NT2/D1 (cell line): ENCODE measurements at regions not wholly inside any gene's neighbourhood (a gene's known extent, or its start where the extent isn't known, plus 50 kb on each side); places are given as distances from the start of the nearest gene placed in this dataset.

Experiments used
- DNase-seq: peaks from one replicate; pipeline ENCODE4 v3.0.0-alpha.2; 2011; ENCODE audit warnings: low read depth, low spot score
- H3K27me3 ChIP-seq: 2 replicates; pipeline ENCODE4 v1.6.0; 2011; ENCODE audit warnings: mild to moderate bottlenecking; ENCODE audit not compliant: insufficient read length, insufficient read depth
- H3K36me3 ChIP-seq: 2 replicates; pipeline ENCODE4 v1.6.1; 2011; ENCODE audit warnings: mild to moderate bottlenecking, low read length, mixed read lengths; ENCODE audit not compliant: insufficient read depth, insufficient read length
- H3K4me1 ChIP-seq: 2 replicates; pipeline ENCODE4 v1.5.1; 2011; ENCODE audit not compliant: insufficient read depth, insufficient read length
- H3K4me3 ChIP-seq: 2 replicates; pipeline ENCODE4 v1.5.1; 2011; ENCODE audit warnings: low read depth; ENCODE audit not compliant: insufficient read length
- H3K9ac ChIP-seq: 2 replicates; pipeline ENCODE4 v1.6.0; 2011; ENCODE audit warnings: low read depth; ENCODE audit not compliant: insufficient read length
- H3K9me3 ChIP-seq: 2 replicates; pipeline ENCODE4 v1.5.1; 2011; ENCODE audit warnings: mild to moderate bottlenecking, low read length; ENCODE audit not compliant: insufficient read depth
- SUZ12 ChIP-seq: IDR thresholded peaks from 2 replicates; pipeline ENCODE4 v1.6.1; 2011; ENCODE audit not compliant: insufficient read length, insufficient read depth; ENCODE audit errors: extremely low read depth
- YY1 ChIP-seq: IDR thresholded peaks from 2 replicates; pipeline ENCODE4 v1.6.1; 2011; ENCODE audit not compliant: insufficient read length, insufficient read depth
- ZNF274 ChIP-seq: IDR thresholded peaks from 2 replicates; pipeline ENCODE4 v1.6.1; 2011; ENCODE audit warnings: mild to moderate bottlenecking, low read depth, low read length

DNA sequence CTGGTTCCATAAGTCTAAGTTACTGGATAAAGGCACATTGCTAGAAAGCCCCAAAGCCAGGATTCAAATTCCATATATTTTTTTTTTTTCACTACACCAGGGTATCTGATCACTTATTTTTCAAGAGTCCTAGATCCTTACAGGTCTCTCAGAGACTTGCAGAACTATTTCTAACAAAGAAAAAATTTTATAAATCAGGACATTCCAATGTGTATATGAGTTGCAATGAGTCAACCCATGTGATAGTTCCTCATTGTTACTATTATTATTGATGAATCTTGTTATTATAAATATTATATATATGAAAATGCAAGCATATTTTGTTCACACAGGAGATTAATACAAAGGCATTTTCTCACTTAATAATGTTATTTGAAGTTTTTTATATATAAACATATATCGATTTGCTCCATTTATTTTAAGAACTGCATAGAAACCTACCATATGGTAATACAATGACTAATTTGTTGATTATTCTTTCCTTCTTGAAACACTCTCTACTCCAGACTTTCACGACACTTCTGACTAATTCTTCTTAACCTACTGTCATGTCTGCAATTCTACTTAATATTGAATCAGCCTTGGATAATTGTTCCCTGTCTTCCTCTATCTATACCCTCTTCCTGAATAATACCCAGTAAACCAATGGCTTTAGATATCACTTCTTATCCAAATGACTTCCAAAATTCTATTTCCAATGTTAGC, 968.4 kb upstream of the NRXN1 start:
- no peak overlapping the region for H3K4me3 ChIP-seq
- no peaks in the 10 kb centered on the region for H3K9me3 ChIP-seq
- no peaks in the 10 kb centered on the region for H3K4me1 ChIP-seq
- TF ChIP-seq SUZ12 (no peak), ZNF274 (no peak), YY1 (no peak)
- DNase-seq: no peak
- no peaks in the 10 kb centered on the region for H3K36me3 ChIP-seq
- H3K27me3 ChIP-seq: no peaks in the 10 kb centered on the region
- no peak overlapping the region for H3K9ac ChIP-seq

DNA sequence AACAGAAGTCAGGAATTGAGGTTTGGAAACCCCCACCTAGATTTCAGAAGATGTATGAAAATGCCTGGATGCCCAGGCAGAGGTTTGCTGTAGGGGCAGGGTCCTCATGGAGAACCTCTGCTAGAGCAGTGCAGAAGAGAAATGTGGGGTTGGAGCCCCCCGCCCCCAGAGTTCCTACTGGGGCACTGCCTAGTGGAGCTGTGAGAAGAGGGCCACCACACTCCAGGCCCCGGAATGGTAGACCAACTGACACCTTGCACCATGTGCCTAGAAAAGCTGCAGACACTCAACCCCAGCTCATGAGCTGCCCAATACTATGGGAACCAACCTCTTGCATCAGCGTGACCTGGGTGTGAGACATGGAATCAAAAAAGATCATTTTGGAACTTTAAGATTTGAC, 967.0 kb upstream of the NRXN1 start:
- Histone ChIP-seq H3K9me3 (no peaks in the 10 kb centered on the region), H3K36me3 (no peaks in the 10 kb centered on the region), H3K4me1 (no peaks in the 10 kb centered on the region), H3K27me3 (no peaks in the 10 kb centered on the region), H3K9ac (no peak overlapping the region), H3K4me3 (no peak overlapping the region)
- no peak for TF ChIP-seq ZNF274
- TF ChIP-seq SUZ12: no peak
- TF ChIP-seq YY1: no peak
- no peak for DNase-seq

DNA sequence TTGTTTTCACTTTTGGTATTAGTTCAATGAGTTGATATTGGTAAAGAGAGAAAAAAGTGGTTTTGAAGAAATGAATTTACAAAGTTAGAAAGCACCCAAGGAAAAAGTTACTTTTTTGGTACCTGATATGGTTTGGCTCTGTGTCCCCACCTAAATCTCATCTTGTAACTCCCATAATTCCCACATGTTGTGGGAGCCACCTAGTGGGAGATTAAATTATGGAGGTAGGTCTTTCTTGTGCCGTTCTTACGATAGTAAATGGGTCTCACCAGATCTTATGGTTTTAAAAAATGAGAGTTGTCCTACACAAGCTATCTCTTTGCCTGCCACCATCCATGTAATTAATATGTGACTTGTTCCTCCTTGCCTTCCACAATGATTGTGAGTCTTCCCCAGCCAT, 965.6 kb upstream of the NRXN1 start:
- H3K4me3 ChIP-seq: no peak overlapping the region
- no peak overlapping the region for H3K9ac ChIP-seq
- DNase-seq: no peak
- H3K4me1 ChIP-seq: no peaks in the 10 kb centered on the region
- H3K27me3 ChIP-seq: no peaks in the 10 kb centered on the region
- TF ChIP-seq SUZ12: no peak
- H3K9me3 ChIP-seq: no peaks in the 10 kb centered on the region
- no peaks in the 10 kb centered on the region for H3K36me3 ChIP-seq

DNA sequence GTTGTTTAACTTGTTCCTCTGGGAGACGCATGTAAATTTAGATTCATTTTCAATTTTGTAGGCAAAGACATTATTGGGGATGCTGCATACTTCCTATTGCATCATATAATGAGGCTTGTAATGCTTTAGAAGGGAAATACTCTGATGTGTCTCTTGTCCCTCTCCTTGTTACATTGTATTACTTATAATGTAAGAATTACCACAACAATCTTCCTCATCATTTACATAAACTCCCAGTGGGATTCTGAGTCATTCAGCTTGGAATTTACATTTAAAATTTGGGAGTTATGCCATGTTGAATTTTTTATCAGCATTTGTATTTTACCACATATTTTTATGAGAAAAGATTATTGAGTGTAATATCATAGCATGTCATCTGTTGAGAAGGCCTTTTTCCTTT, 963.4 kb upstream of the NRXN1 start:
- no peaks in the 10 kb centered on the region for H3K9me3 ChIP-seq
- no peak overlapping the region for H3K9ac ChIP-seq
- H3K4me3 ChIP-seq: no peak overlapping the region
- TF ChIP-seq SUZ12: no peak
- no peak for TF ChIP-seq YY1
- TF ChIP-seq ZNF274: no peak
- H3K36me3 ChIP-seq: no peaks in the 10 kb centered on the region
- DNase-seq: no peak
- no peaks in the 10 kb centered on the region for H3K27me3 ChIP-seq
- no peaks in the 10 kb centered on the region for H3K4me1 ChIP-seq

DNA sequence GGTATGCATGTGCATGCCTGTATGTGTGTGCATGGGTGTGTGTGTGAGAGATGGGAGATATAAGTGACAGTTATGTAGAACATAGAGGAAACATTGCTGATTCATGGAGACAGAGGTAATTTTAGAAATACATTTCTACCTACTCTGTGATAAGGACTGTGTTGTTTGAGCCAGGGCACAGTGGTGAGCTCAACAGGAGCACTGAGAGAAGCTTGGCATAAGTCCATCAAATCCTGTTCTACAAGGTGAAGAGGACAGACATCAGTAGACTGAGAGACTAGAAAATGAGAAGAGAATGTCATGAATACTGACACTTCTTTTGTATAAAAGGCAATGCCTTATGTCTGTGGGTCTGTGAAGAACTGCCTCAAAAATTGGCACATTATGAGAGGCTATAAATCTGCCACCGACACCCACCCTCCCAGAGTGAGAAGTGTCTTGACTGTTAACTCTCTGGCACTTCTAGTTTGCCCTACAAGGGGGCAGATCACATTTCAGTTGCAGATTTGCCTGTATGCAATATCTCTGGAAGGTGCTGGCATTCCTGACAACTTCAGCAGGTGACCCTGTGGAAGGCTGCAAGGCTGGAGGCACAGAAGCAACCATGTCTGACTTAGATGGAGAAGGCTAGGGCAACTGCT, 962.3 kb upstream of the NRXN1 start:
- H3K4me1 ChIP-seq: no peaks in the 10 kb centered on the region
- no peaks in the 10 kb centered on the region for H3K36me3 ChIP-seq
- H3K4me3 ChIP-seq: no peak overlapping the region
- TF ChIP-seq ZNF274 (no peak), YY1 (no peak), SUZ12 (no peak)
- H3K9me3 ChIP-seq: no peaks in the 10 kb centered on the region
- no peak for DNase-seq
- H3K27me3 ChIP-seq: no peaks in the 10 kb centered on the region
- H3K9ac ChIP-seq: no peak overlapping the region

DNA sequence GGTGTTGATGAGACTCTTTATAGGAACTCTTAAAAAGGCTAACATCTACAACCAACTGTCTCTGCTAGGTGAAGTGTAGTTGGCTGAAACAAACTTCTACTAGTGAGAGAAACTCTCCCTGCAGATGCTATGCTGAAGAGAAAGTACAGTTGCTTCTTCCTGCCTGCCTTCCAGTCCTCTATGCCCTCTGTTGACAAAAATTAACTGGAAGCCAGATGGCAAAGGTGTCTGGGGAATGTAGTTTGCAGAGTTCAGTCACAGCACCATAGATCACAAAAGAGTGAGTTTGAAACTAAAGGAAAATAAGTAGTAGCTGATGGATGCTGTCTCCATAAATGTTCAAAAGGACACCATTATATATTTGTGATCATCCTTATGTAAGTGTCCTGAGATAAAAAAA, 958.8 kb upstream of the NRXN1 start:
- H3K36me3 ChIP-seq: no peaks in the 10 kb centered on the region
- no peak overlapping the region for H3K9ac ChIP-seq
- no peak for DNase-seq
- H3K27me3 ChIP-seq: no peaks in the 10 kb centered on the region
- no peak overlapping the region for H3K4me3 ChIP-seq
- H3K9me3 ChIP-seq: no peaks in the 10 kb centered on the region
- no peak for TF ChIP-seq YY1
- no peak for TF ChIP-seq ZNF274
- TF ChIP-seq SUZ12: no peak
- no peaks in the 10 kb centered on the region for H3K4me1 ChIP-seq

DNA sequence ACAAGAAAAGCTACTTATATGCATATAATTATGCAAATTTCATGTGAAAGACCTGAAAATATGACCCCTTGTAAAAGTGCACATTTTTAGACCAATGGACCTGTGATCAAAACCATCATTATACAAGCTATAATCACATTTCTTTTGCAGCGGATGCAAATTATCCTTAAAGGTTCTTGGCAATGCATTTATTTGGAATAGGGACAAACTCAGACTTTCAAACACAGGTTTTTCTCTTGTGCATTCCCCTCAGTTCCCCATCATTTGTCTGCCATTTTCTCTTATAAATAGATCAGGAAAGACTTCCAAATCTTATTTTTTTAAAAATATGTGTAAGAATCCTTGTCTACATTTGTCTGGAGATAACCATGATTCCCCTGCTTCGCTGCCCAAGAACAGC, 954.2 kb upstream of the NRXN1 start:
- Histone ChIP-seq H3K9me3 (no peaks in the 10 kb centered on the region), H3K36me3 (no peaks in the 10 kb centered on the region), H3K27me3 (no peaks in the 10 kb centered on the region), H3K4me3 (no peak overlapping the region), H3K9ac (no peak overlapping the region), H3K4me1 (no peaks in the 10 kb centered on the region)
- no peak for TF ChIP-seq ZNF274
- no peak for TF ChIP-seq SUZ12
- TF ChIP-seq YY1: no peak
- DNase-seq: no peak
